ENCODE measurements at regions not wholly inside any gene's neighbourhood (a gene's known extent, or its start where the extent isn't known, plus 50 kb on each side); places are given as distances from the start of the nearest gene placed in this dataset.

- TF ChIP-seq RELA (CRISPR knock-in tag; IDR thresholded peaks at IDR 0.05) (no peak), ZNF75D (CRISPR knock-in tag; IDR thresholded peaks at IDR 0.05; ENCODE audit: borderline replicate concordance) (no peak), MTERF4 (CRISPR knock-in tag; IDR thresholded peaks at IDR 0.05) (0 out of 2 replicates have a peak, but pooled peaks have one; percentile 46), ERF (CRISPR knock-in tag; IDR thresholded peaks at IDR 0.05) (0 out of 2 replicates have a peak, but pooled peaks have one; percentile 21), KDM2A (CRISPR knock-in tag; IDR thresholded peaks at IDR 0.05; ENCODE audit: borderline replicate concordance, low read depth) (peak; percentile 30; the same call in 1 of the 2 replicates), HBP1 (CRISPR knock-in tag; IDR thresholded peaks at IDR 0.05; ENCODE audit: low read depth) (no peak), SRF (IDR thresholded peaks at IDR 0.05; ENCODE audit: low read depth, low read length) (no peak), ZNF543 (CRISPR knock-in tag; IDR thresholded peaks at IDR 0.05) (no peak), ZNF879 (CRISPR knock-in tag; IDR thresholded peaks at IDR 0.05) (no peak), SMC3 (IDR thresholded peaks at IDR 0.05; ENCODE audit: low read length) (peak; percentile 88), ZNF691 (CRISPR knock-in tag; IDR thresholded peaks at IDR 0.05; ENCODE audit: borderline replicate concordance, low read depth) (no peak), ZNF263 (CRISPR knock-in tag; IDR thresholded peaks at IDR 0.05) (0 out of 2 replicates have a peak, but pooled peaks have one; percentile 17), SALL2 (CRISPR knock-in tag; IDR thresholded peaks at IDR 0.05) (no peak), MZF1 (CRISPR knock-in tag; IDR thresholded peaks at IDR 0.05; ENCODE audit: borderline replicate concordance) (no peak)
- TF ChIP-seq, protein P1, sequence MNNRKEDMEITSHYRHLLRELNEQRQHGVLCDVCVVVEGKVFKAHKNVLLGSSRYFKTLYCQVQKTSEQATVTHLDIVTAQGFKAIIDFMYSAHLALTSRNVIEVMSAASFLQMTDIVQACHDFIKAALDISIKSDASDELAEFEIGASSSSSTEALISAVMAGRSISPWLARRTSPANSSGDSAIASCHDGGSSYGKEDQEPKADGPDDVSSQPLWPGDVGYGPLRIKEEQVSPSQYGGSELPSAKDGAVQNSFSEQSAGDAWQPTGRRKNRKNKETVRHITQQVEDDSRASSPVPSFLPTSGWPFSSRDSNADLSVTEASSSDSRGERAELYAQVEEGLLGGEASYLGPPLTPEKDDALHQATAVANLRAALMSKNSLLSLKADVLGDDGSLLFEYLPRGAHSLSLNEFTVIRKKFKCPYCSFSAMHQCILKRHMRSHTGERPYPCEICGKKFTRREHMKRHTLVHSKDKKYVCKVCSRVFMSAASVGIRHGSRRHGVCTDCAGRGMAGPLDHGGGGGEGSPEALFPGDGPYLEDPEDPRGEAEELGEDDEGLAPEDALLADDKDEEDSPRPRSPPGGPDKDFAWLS (CRISPR knock-in tag; IDR thresholded peaks at IDR 0.05; ENCODE audit: borderline replicate concordance) = no peak
- TF ChIP-seq, protein P2, sequence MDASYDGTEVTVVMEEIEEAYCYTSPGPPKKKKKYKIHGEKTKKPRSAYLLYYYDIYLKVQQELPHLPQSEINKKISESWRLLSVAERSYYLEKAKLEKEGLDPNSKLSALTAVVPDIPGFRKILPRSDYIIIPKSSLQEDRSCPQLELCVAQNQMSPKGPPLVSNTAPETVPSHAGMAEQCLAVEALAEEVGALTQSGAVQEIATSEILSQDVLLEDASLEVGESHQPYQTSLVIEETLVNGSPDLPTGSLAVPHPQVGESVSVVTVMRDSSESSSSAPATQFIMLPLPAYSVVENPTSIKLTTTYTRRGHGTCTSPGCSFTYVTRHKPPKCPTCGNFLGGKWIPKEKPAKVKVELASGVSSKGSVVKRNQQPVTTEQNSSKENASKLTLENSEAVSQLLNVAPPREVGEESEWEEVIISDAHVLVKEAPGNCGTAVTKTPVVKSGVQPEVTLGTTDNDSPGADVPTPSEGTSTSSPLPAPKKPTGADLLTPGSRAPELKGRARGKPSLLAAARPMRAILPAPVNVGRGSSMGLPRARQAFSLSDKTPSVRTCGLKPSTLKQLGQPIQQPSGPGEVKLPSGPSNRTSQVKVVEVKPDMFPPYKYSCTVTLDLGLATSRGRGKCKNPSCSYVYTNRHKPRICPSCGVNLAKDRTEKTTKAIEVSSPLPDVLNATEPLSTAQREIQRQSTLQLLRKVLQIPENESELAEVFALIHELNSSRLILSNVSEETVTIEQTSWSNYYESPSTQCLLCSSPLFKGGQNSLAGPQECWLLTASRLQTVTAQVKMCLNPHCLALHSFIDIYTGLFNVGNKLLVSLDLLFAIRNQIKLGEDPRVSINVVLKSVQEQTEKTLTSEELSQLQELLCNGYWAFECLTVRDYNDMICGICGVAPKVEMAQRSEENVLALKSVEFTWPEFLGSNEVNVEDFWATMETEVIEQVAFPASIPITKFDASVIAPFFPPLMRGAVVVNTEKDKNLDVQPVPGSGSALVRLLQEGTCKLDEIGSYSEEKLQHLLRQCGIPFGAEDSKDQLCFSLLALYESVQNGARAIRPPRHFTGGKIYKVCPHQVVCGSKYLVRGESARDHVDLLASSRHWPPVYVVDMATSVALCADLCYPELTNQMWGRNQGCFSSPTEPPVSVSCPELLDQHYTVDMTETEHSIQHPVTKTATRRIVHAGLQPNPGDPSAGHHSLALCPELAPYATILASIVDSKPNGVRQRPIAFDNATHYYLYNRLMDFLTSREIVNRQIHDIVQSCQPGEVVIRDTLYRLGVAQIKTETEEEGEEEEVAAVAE (CRISPR knock-in tag; IDR thresholded peaks at IDR 0.05; ENCODE audit: borderline replicate concordance) = 0 out of 2 replicates have a peak, but pooled peaks have one; percentile 16
- TF ChIP-seq, protein P3, sequence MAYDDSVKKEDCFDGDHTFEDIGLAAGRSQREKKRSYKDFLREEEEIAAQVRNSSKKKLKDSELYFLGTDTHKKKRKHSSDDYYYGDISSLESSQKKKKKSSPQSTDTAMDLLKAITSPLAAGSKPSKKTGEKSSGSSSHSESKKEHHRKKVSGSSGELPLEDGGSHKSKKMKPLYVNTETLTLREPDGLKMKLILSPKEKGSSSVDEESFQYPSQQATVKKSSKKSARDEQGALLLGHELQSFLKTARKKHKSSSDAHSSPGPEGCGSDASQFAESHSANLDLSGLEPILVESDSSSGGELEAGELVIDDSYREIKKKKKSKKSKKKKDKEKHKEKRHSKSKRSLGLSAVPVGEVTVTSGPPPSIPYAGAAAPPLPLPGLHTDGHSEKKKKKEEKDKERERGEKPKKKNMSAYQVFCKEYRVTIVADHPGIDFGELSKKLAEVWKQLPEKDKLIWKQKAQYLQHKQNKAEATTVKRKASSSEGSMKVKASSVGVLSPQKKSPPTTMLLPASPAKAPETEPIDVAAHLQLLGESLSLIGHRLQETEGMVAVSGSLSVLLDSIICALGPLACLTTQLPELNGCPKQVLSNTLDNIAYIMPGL (CRISPR knock-in tag; IDR thresholded peaks at IDR 0.05; ENCODE audit: borderline replicate concordance in 1 of 2, low read depth in 1 of 2) = no peak
These were observed 204.8 kb downstream of the TFCP2L1 start (continued) for GRCh38 chr2:121080013-121080772.

Measured in HepG2 (cell line).